ENCODE measurements at regions not wholly inside any gene's neighbourhood (a gene's known extent, or its start where the extent isn't known, plus 50 kb on each side); places are given as distances from the start of the nearest gene placed in this dataset.

GRCh38 chr21:35703704-35704103 lies 356.6 kb downstream of the SETD4 start:
- TF ChIP-seq GATA2 (IDR thresholded peaks at IDR 0.05; ENCODE audit: low read depth, low read length) (no peak), GATA3 (IDR thresholded peaks at IDR 0.05; ENCODE audit: low read depth, low read length) (no peak)

Measured in SH-SY5Y (cell line).